Left colon (tissue), 2 donors: ENCODE measurements at regions not wholly inside any gene's neighbourhood (a gene's known extent, or its start where the extent isn't known, plus 50 kb on each side); places are given as distances from the start of the nearest gene placed in this dataset.
A peak's percentile ranks its signal among the peaks of the same experiment; 100 is the strongest.
"Not testable (repeated sequence)": the region's sequence is repeated elsewhere in the genome, so short reads cannot be mapped to it uniquely, and the experiment has no call there.

Experiments used
- ATAC-seq: fragments of 200-7000 bp; cut with Tn5 transposase; one replicate; pipeline ENCODE4 v1.9.1; 2020; ENCODE audit warnings: mild to moderate bottlenecking, moderate library complexity
- DNase-seq, 2 donors: peaks; one replicate each; pipeline ENCODE4 v3.0.0-alpha.2; 2020
- intact Hi-C, 2 donors: fragments of 100-400 bp; cut with DNase I in 1 of 2; cut with micrococcal nuclease in 1 of 2; formaldehyde crosslinking; loops; one replicate each; pipeline versions ENCODE4 v1.11.2 to v1.14.0; 2022; cut with DNase I, micrococcal nuclease
- donor health status: DM: no; HTN: no; CAD: no.
- donor health status: DM: yes; HTN: yes; CAD: no.

GRCh38 chr3:30305021-30305420, 301.4 kb upstream of the TGFBR2 start:
- intact Hi-C loops = no loop called here
- DNase-seq = no peak
- ATAC-seq = no peak

GRCh38 chr3:30306896-30307295, 299.5 kb upstream of the TGFBR2 start:
- DNase-seq (no peak), ATAC-seq (no peak)
- intact Hi-C loops = no loop called here

GRCh38 chr3:30307372-30307950, 298.9 kb upstream of the TGFBR2 start:
- DNase-seq = no peak
- no peak for ATAC-seq
- intact Hi-C loops = no loop called here

- ATAC-seq = no peak
- no peak for DNase-seq
- intact Hi-C loops = no loop called here
Observed at GRCh38 chr3:30308131-30308530, 298.3 kb upstream of the TGFBR2 start.

GRCh38 chr3:30309961-30310954, 296.1 kb upstream of the TGFBR2 start:
- intact Hi-C loops = no loop called here
- DNase-seq (no peak), ATAC-seq (no peak)

GRCh38 chr3:30311781-30312180, 294.6 kb upstream of the TGFBR2 start:
- ATAC-seq (no peak), DNase-seq (no peak)
- intact Hi-C loops = no loop called here

- intact Hi-C loops = no loop called here
- no peak for ATAC-seq
- DNase-seq = no peak
Observed at GRCh38 chr3:30313840-30314239, 292.6 kb upstream of the TGFBR2 start.

- intact Hi-C loops = no loop called here
- no peak for ATAC-seq
Observed at GRCh38 chr3:30314757-30315325, 291.6 kb upstream of the TGFBR2 start.

GRCh38 chr3:30315447-30315846, 291.0 kb upstream of the TGFBR2 start:
- intact Hi-C loops = no loop called here
- DNase-seq = no peak
- ATAC-seq = no peak

More at GRCh38 chr3:30314757-30315325, 291.6 kb upstream of the TGFBR2 start:
- no peak for DNase-seq

- intact Hi-C loops = no loop called here
- ATAC-seq = no peak
- no peak for DNase-seq
Observed at GRCh38 chr3:30317561-30317960, 288.8 kb upstream of the TGFBR2 start.

GRCh38 chr3:30318110-30318509, 288.3 kb upstream of the TGFBR2 start:
- intact Hi-C loops = no loop called here
- ATAC-seq (no peak), DNase-seq (no peak)

- intact Hi-C loops = no loop called here
- ATAC-seq = peak; percentile 83
- peak; percentile 26 to 32 for DNase-seq
Observed at GRCh38 chr3:30319713-30320112, 286.7 kb upstream of the TGFBR2 start.

- ATAC-seq (no peak), DNase-seq (no peak)
- intact Hi-C loops = no loop called here
Observed at GRCh38 chr3:30320392-30320791, 286.0 kb upstream of the TGFBR2 start.

- no peak for DNase-seq
- intact Hi-C loops = no loop called here
- no peak for ATAC-seq
Observed at GRCh38 chr3:30321065-30321464, 285.3 kb upstream of the TGFBR2 start.

GRCh38 chr3:30323649-30324048, 282.8 kb upstream of the TGFBR2 start:
- DNase-seq, intact Hi-C loops, ATAC-seq: not testable (repeated sequence)

- ATAC-seq (peak; percentile 96), DNase-seq (no peak)
- intact Hi-C loops = no loop called here
Observed at GRCh38 chr3:30324587-30324986, 281.8 kb upstream of the TGFBR2 start.

GRCh38 chr3:30327976-30328375, 278.4 kb upstream of the TGFBR2 start:
- DNase-seq, ATAC-seq, intact Hi-C loops: not testable (repeated sequence)

- intact Hi-C loops, ATAC-seq: not testable (repeated sequence)
Observed at GRCh38 chr3:30328935-30329334, 277.5 kb upstream of the TGFBR2 start.

GRCh38 chr3:30331519-30331918, 274.9 kb upstream of the TGFBR2 start:
- peak; percentile 31 for ATAC-seq
- DNase-seq = no peak
- intact Hi-C loops = no loop called here

More at GRCh38 chr3:30328935-30329334, 277.5 kb upstream of the TGFBR2 start:
- DNase-seq = not testable (repeated sequence)
